SH-SY5Y (cell line): ENCODE measurements at regions not wholly inside any gene's neighbourhood (a gene's known extent, or its start where the extent isn't known, plus 50 kb on each side); places are given as distances from the start of the nearest gene placed in this dataset.

Experiments
- GATA2 ChIP-seq: IDR thresholded peaks from 2 replicates; pipeline ENCODE4 v1.6.1; 2011; ENCODE audit warnings: mild to moderate bottlenecking, low read depth, low read length
- GATA3 ChIP-seq: IDR thresholded peaks from 2 replicates; pipeline ENCODE4 v1.6.1; 2011; ENCODE audit warnings: low read depth, mild to moderate bottlenecking, low read length, moderate library complexity

DNA sequence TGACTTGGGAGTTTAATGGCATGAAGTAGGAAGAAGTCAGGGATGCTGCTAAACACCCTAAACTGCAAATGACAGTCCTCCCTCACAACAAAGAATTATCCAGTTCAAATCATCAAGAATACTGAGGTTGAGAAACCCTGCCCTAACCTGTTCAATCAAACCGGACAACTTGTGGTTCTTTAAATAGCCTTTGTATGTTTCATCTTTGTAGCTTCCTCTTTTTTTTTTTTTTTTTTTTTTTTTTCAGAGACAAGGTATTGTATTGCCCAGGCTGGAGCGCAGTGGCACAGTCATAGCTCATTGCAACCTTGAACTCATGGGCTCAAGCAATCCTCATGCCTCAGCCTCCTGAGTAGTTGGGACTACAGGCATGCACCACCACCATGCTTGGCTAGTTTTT, 52.5 kb upstream of the TTC29 start:
- no peak for TF ChIP-seq GATA2
- no peak for TF ChIP-seq GATA3

- TF ChIP-seq GATA3 (no peak), GATA2 (no peak)
Measured at GRCh38 chr4:147003956-147004809, 58.5 kb upstream of the TTC29 start.

- no peak for TF ChIP-seq GATA2
- TF ChIP-seq GATA3, result no peak
Measured at GRCh38 chr4:147006229-147006628, 60.6 kb upstream of the TTC29 start.

DNA sequence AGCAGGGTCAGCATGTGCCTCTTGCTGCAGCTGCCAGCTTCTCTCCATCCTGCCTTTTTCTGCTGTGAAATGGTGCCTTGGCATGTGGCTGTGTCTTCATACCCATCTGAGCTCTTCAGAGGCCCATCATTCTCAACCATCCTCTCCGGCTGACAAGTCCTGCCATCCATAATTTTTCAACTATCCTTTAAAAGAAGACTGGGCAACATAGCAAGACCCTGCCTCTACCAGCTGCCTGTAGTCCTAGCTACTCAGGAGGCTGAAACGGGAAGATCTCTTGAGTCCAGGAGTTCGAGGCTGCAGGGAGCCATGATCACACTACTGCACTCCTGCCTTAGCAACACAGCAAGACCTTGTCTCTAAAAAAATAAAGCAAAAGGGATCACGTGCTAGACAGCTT, 64.2 kb upstream of the TTC29 start:
- no peak for TF ChIP-seq GATA3
- TF ChIP-seq GATA2, result no peak

- TF ChIP-seq GATA2 (no peak), GATA3 (no peak)
Measured at GRCh38 chr4:147011411-147011810, 65.7 kb upstream of the TTC29 start.

DNA sequence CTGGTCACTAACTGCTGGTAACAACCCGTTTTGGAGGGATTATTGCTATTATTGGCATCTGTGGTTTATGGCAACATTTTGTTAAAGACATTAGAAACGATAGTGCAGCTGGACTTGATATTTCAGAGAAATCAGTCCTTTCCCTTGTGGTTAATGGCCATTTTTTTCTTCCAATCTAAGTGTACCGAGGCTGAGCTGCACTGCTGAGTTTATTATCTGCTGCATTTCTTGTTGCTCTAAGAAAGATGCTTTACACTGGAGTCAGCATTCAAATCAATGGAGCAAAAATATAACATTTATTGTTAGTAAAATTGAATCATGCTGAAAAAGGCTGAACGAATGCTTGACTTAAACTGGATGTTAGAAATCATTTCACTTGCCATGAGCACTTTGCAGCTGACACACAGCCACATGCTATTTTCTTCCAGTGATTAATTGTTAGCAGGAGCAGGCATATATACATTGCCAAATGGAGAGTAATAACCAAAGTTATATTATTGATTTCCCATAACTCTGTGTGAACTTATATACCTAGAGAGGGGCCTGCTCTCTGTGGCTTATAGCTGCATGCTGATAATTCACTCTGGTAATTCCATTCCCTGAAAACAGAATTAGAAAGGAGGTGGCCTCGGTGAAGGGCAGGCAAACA, 66.5 kb upstream of the TTC29 start:
- TF ChIP-seq GATA3 (no peak), GATA2 (no peak)

- TF ChIP-seq GATA2 (no peak), GATA3 (no peak)
Measured at GRCh38 chr4:147014946-147015345, 69.3 kb upstream of the TTC29 start.

- no peak for TF ChIP-seq GATA3
- no peak for TF ChIP-seq GATA2
Measured at GRCh38 chr4:147015491-147015890, 69.8 kb upstream of the TTC29 start.

GRCh38 chr4:147017081-147017480, 71.4 kb upstream of the TTC29 start:
- TF ChIP-seq GATA3 (no peak), GATA2 (no peak)

- TF ChIP-seq GATA3 (no peak), GATA2 (no peak)
Measured at GRCh38 chr4:147019091-147019490, 73.4 kb upstream of the TTC29 start.

GRCh38 chr4:147020456-147020855, 74.8 kb upstream of the TTC29 start:
- TF ChIP-seq GATA2 (no peak), GATA3 (no peak)

DNA sequence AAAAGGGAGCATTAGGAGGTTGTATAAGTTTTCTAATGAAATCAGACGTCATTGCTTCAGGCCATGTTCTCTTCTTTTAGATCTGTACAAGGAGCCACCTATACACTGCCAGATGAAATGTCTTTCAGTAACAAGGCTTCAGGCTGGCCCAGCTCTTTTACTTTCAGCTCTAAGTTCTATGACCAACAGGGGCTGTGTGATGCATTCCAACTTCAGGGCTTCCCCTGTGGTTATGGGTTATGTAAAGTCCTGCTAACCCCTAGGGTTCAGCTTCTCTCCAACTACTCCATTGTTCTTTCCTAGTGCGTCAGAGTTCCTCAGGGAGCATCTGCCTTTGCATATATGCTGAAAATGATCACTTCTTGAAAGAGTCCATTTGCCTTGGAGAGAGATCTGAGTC, 79.4 kb upstream of the TTC29 start:
- TF ChIP-seq GATA2 (no peak), GATA3 (no peak)

DNA sequence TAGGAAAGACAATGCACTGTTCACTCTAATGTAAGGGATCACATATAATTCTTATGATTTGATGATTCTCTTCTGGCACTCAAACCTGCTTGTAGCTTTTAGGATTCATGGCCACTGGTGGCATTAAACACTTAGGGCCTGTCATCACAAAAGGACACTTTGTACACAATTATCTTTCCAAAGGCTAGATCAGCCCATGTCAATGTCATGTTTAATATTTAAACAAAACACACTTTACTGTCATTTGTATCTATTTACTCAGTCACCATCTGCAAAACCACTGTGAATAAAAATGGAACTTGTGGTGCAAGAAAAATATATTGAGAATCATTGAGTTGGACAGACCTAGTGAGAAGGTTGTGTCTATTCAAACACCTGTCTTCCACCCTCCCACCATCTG, 83.6 kb upstream of the TTC29 start:
- TF ChIP-seq GATA3 (no peak), GATA2 (no peak)

DNA sequence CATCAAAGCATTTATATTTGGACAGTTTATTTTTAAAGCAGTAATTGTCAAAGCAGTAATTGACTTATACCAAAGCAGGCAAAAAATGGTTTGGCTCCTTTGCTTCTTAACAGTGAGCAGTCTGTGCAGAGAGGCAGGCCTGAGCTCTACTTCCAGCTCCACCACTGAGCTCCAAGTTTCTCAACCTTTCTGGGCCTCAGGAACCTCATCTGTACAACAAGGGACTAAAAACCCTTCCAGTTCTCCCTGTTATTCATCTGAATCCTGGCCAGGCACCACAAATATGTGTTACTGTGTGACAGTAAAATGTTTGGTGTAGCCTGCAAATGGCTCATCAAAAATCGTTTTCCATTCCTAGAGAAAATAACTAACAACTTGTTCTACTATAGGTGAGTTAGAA, 88.7 kb upstream of the TTC29 start:
- TF ChIP-seq GATA3 (no peak), GATA2 (no peak)

DNA sequence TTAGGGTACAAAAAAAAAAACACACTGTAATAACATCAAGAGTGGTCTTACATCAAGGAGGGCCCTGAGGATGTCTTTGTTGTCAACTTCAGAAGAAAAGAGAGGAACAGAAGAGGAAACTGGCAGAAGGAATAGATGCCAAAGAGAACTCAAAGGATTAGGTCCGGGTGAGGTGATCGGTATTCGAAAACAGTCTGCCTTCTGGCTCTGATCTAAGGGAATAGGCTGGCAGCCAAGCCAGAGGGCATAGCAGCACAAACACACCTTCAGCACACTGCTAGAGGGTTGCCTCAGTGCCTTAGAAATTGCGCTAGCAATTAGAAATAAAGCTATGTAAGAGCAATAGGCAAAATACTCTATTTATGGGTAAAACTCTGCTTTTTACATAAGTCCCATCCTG, 91.4 kb upstream of the TTC29 start:
- TF ChIP-seq GATA2 (no peak), GATA3 (no peak)
